ENCODE measurements at regions not wholly inside any gene's neighbourhood (a gene's known extent, or its start where the extent isn't known, plus 50 kb on each side); places are given as distances from the start of the nearest gene placed in this dataset.

DNA sequence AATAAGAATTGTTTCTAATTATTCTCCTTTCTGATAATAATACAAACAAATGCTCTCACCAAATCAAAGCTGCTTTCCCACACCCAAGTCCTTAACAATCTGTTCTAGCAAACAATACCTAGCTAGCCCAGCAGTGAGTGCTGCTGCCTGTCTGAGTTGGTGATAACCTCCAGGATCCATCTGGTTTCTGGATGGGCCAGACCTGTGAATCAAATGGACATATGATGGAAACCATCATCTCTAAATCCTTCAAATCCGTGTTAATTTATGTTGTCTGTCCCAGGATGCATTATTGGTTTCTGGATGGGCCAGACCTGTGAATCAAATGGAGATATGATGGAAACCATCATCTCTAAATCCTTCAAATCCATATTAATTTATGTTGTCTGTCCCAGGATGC, 1230.0 kb downstream of the AMY1C start:
- Histone ChIP-seq H2AFZ (ENCODE audit: low read depth, low read length) (no peak overlapping the region), H3K36me3 (ENCODE audit: insufficient read depth, low read length) (no peaks in the 10 kb centered on the region), H3K9me3 (ENCODE audit: low read length) (no peaks in the 10 kb centered on the region), H3K4me1 (ENCODE audit: insufficient read depth, low read length) (no peaks in the 10 kb centered on the region), H3K27me3 (ENCODE audit: insufficient read depth, low read length) (no peaks in the 10 kb centered on the region), H3K4me3 (ENCODE audit: low read length) (no peak overlapping the region)

DNA sequence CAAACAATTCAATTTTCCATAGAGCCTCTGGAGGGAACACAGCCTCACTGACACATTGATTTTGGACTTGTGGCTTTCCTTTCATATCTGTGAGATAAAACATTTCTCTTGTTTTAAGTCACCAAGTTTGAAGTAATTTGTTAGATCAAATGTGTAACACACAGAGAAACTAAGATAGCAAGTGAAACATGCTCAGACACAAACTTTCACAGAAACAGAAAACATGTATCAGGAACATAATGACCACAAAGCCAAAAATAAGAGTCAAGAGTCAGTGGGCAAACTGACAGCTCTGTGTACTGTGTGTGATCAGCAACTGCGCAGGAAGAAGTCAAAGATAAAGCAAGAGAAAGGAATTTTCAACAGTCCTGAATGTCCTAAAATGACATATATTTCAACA, 1237.5 kb downstream of the AMY1C start:
- H3K36me3 ChIP-seq (ENCODE audit: insufficient read depth, low read length): no peaks in the 10 kb centered on the region
- H3K27me3 ChIP-seq (ENCODE audit: insufficient read depth, low read length): no peaks in the 10 kb centered on the region
- H3K9me3 ChIP-seq (ENCODE audit: low read length): no peaks in the 10 kb centered on the region
- no peak overlapping the region for H2AFZ ChIP-seq (ENCODE audit: low read depth, low read length)
- H3K4me3 ChIP-seq (ENCODE audit: low read length): no peak overlapping the region
- H3K4me1 ChIP-seq (ENCODE audit: insufficient read depth, low read length): no peaks in the 10 kb centered on the region

DNA sequence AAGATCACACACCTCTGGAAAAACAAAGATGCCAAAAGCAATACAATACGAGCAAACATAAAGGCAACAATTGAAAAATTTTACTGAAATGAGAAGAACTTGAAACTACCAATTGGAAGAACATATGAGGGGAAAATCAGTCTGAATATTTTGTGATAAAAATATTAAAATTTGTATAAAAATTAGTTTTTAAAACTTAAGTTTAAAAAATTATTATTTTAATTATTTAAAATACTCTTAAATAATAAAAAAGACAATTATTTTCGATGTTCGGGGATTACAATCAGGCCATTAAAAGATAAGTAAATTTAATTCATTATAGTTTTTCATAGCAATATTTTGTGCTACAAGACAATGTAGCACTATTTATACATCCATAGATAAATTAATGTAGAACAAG, 1239.3 kb downstream of the AMY1C start:
- Histone ChIP-seq H3K4me1 (ENCODE audit: insufficient read depth, low read length) (no peaks in the 10 kb centered on the region), H3K9me3 (ENCODE audit: low read length) (no peaks in the 10 kb centered on the region), H3K36me3 (ENCODE audit: insufficient read depth, low read length) (no peaks in the 10 kb centered on the region), H2AFZ (ENCODE audit: low read depth, low read length) (no peak overlapping the region), H3K27me3 (ENCODE audit: insufficient read depth, low read length) (no peaks in the 10 kb centered on the region), H3K4me3 (ENCODE audit: low read length) (no peak overlapping the region)

DNA sequence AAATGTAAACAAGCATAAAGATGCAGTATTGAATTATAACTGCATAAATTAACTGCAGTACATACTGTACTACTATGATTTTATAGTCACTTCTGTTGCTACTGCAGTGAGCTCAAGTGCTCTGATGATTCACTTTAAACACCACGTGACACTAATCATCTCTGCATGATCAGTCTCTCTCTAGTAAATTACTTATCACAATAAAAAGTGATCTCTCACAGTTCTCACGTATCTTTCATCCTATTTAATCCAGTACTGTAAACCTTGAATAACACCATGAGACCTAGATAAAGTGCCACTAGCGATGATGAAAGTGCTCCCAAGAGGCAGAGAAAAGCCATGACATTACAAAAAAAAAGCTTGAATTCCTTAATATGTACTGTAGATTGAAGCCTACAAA, 1242.0 kb downstream of the AMY1C start:
- H3K4me1 ChIP-seq (ENCODE audit: insufficient read depth, low read length): no peaks in the 10 kb centered on the region
- no peaks in the 10 kb centered on the region for H3K9me3 ChIP-seq (ENCODE audit: low read length)
- no peak overlapping the region for H2AFZ ChIP-seq (ENCODE audit: low read depth, low read length)
- H3K27me3 ChIP-seq (ENCODE audit: insufficient read depth, low read length): no peaks in the 10 kb centered on the region
- no peak overlapping the region for H3K4me3 ChIP-seq (ENCODE audit: low read length)
- no peaks in the 10 kb centered on the region for H3K36me3 ChIP-seq (ENCODE audit: insufficient read depth, low read length)

DNA sequence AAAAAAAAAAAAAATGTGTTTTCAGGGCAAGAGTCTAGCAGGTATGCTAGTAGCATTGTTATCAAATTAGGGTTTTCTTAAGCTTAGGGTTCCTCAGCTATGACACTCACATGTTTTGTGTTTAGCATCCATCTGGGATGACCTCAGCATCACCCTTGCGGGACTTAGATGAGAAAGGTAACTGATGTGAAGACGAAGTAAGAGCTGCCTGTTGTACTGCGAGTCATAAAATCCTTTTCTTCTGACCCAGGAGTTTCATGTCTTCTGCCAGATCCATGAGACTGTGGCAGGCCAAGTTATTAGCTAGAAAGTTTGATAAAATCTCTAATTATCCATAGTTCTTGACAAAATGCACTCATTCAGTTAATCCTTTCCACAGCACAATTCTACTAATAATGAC, 1251.1 kb downstream of the AMY1C start:
- no peaks in the 10 kb centered on the region for H3K36me3 ChIP-seq (ENCODE audit: insufficient read depth, low read length)
- no peaks in the 10 kb centered on the region for H3K27me3 ChIP-seq (ENCODE audit: insufficient read depth, low read length)
- no peaks in the 10 kb centered on the region for H3K4me1 ChIP-seq (ENCODE audit: insufficient read depth, low read length)
- H3K9me3 ChIP-seq (ENCODE audit: low read length): no peaks in the 10 kb centered on the region
- no peak overlapping the region for H2AFZ ChIP-seq (ENCODE audit: low read depth, low read length)
- no peak overlapping the region for H3K4me3 ChIP-seq (ENCODE audit: low read length)

DNA sequence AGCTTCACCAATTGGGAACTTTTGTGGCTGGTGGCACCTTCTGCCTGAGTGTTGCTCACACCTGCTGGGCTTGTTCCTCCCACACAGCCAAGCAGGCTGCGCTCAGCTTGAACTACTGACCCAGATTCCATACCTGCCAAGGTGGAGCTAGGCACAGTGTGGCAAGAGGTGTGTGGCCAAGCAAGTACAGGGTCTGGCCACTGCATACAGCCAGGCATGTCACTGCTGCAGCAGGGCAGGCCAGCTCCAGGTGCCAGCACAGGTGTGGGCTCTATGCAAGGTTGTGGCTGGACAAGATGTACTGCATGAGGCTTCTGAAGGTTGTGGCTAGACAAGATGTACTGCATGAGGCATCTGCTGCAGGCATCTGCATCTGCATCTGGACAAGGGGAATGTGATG, 1254.8 kb downstream of the AMY1C start:
- no peak overlapping the region for H3K4me3 ChIP-seq (ENCODE audit: low read length)
- no peaks in the 10 kb centered on the region for H3K27me3 ChIP-seq (ENCODE audit: insufficient read depth, low read length)
- H3K36me3 ChIP-seq (ENCODE audit: insufficient read depth, low read length): no peaks in the 10 kb centered on the region
- no peaks in the 10 kb centered on the region for H3K4me1 ChIP-seq (ENCODE audit: insufficient read depth, low read length)
- no peak overlapping the region for H2AFZ ChIP-seq (ENCODE audit: low read depth, low read length)
- H3K9me3 ChIP-seq (ENCODE audit: low read length): no peaks in the 10 kb centered on the region

DNA sequence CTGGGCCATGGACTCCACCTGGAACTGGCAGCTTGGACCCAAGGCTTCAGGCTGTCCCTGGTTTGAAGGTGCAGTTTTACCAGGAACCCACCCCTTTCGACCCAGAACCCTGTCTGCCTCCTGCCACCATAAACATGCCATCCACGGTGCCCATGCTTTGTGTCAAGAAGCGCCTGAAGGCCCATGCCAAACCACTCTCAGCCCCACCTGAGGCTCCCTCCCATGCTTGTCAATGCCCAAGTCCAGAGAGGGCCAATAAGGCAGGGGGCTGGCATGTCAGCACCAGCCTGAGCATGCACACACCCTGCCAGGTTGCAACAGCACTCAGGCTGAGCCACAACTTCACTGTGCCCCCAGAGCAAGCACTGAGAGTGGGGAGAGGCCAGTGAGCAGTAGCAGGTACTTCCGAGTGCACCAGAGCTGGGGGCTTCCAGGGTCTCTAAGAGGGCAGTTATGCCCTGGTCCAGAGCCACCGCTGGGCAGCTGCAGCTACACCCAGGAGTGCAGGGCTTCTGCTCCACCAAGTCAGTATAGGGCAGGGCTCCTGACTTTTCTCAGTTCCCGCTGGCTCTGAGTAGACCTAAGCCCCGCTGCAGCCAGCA, 1256.0 kb downstream of the AMY1C start:
- Histone ChIP-seq H3K9me3 (ENCODE audit: low read length) (no peaks in the 10 kb centered on the region), H3K4me1 (ENCODE audit: insufficient read depth, low read length) (no peaks in the 10 kb centered on the region), H3K4me3 (ENCODE audit: low read length) (no peak overlapping the region), H3K36me3 (ENCODE audit: insufficient read depth, low read length) (no peaks in the 10 kb centered on the region), H2AFZ (ENCODE audit: low read depth, low read length) (no peak overlapping the region), H3K27me3 (ENCODE audit: insufficient read depth, low read length) (no peaks in the 10 kb centered on the region)

DNA sequence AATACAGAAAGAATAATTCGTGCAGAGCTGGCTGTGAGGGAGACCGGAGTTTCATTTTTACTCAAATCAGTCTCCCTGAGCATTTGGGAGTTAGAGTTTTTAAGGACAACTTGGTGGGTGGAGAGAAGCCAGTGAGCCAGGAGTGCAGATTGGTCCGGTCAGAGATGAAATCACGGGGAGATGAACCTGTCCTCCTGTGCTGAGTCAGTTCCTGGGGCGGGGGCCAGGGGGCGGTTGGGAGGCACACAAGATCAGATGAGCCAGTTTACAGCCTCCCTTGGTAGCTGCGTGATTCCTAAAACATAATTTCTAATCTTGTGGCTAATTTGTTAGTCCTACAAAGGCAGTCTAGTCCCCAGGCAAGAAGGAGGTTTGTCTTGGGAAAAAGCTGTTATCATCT, 1267.9 kb downstream of the AMY1C start:
- no peaks in the 10 kb centered on the region for H3K9me3 ChIP-seq (ENCODE audit: low read length)
- H3K4me1 ChIP-seq (ENCODE audit: insufficient read depth, low read length): no peaks in the 10 kb centered on the region
- H2AFZ ChIP-seq (ENCODE audit: low read depth, low read length): no peak overlapping the region
- H3K27me3 ChIP-seq (ENCODE audit: insufficient read depth, low read length): no peaks in the 10 kb centered on the region
- H3K36me3 ChIP-seq (ENCODE audit: insufficient read depth, low read length): no peaks in the 10 kb centered on the region
- H3K4me3 ChIP-seq (ENCODE audit: low read length): no peak overlapping the region

DNA sequence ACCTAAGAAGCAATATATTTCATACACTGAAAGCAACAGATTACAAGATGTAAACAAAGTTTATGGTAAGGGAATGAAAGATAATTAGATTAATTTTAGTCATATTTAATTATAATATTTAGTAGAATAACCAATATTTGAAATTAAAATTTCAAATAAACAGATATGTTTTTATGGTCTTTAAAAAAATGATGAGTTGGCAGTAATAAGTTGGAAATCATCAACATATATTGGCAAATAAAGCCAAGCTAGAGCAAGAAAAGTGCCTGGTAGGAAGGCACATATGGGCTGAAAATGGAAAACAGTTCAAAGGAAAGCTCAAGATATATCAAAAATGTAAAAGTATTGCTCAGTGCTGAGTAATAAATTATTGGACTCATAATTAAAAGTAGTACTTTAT, 1274.0 kb downstream of the AMY1C start:
- H2AFZ ChIP-seq (ENCODE audit: low read depth, low read length): no peak overlapping the region
- no peaks in the 10 kb centered on the region for H3K9me3 ChIP-seq (ENCODE audit: low read length)
- no peaks in the 10 kb centered on the region for H3K36me3 ChIP-seq (ENCODE audit: insufficient read depth, low read length)
- H3K4me3 ChIP-seq (ENCODE audit: low read length): no peak overlapping the region
- H3K4me1 ChIP-seq (ENCODE audit: insufficient read depth, low read length): no peaks in the 10 kb centered on the region
- no peaks in the 10 kb centered on the region for H3K27me3 ChIP-seq (ENCODE audit: insufficient read depth, low read length)

DNA sequence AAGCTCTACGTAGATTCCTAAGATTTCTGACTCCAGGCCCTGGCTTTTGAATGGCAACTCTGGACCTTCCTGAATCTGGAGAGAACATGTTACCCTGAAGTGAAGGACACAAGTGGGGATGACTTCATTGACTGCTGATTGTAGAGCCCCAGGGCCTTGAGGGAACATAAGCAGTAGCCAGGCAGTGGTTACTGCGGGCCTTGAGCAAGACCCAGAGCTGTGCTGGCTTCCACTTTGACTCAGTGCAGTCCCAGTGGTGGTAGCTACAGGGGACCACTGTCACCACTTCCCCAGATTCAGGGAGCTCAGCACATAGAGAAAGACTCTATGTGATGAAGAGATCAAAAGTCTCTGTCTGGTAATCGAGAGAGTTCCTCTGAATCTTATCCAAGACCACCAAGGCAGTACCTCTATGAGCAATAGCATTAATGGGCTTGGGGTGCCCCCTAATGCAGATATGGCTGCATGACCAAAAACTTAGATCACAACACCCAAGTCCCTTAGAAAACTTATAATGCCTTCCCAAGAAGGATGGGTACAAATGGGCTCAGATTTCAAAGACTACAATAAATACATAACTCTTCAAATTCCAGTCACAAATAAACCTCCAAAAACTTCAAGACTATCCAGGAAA, 1278.3 kb downstream of the AMY1C start:
- no peak overlapping the region for H3K4me3 ChIP-seq (ENCODE audit: low read length)
- no peaks in the 10 kb centered on the region for H3K27me3 ChIP-seq (ENCODE audit: insufficient read depth, low read length)
- H3K36me3 ChIP-seq (ENCODE audit: insufficient read depth, low read length): no peaks in the 10 kb centered on the region
- H3K4me1 ChIP-seq (ENCODE audit: insufficient read depth, low read length): no peaks in the 10 kb centered on the region
- no peaks in the 10 kb centered on the region for H3K9me3 ChIP-seq (ENCODE audit: low read length)
- no peak overlapping the region for H2AFZ ChIP-seq (ENCODE audit: low read depth, low read length)

DNA sequence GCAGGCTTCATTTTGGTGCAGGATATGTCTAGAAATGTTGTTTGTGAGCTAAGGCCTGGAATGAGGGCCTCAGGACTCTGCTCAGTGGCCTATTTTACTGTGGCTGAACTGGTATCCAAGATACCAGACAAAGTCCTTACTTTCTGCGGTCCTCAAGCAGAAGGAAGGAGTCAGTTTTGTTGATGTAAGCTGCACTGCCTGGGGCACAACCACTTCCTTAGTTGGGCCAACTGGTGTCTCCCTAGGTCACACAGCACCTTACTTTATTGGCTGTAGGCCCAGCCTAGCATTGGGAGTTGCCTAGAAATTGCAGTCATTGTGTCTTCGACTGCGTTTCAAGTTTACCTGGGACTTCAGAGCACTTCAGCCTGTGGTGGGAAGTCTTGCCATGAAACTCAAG, 1322.7 kb downstream of the AMY1C start:
- no peaks in the 10 kb centered on the region for H3K4me1 ChIP-seq (ENCODE audit: insufficient read depth, low read length)
- no peak overlapping the region for H2AFZ ChIP-seq (ENCODE audit: low read depth, low read length)
- no peaks in the 10 kb centered on the region for H3K9me3 ChIP-seq (ENCODE audit: low read length)
- no peaks in the 10 kb centered on the region for H3K27me3 ChIP-seq (ENCODE audit: insufficient read depth, low read length)
- H3K4me3 ChIP-seq (ENCODE audit: low read length): no peak overlapping the region
- H3K36me3 ChIP-seq (ENCODE audit: insufficient read depth, low read length): no peaks in the 10 kb centered on the region

DNA sequence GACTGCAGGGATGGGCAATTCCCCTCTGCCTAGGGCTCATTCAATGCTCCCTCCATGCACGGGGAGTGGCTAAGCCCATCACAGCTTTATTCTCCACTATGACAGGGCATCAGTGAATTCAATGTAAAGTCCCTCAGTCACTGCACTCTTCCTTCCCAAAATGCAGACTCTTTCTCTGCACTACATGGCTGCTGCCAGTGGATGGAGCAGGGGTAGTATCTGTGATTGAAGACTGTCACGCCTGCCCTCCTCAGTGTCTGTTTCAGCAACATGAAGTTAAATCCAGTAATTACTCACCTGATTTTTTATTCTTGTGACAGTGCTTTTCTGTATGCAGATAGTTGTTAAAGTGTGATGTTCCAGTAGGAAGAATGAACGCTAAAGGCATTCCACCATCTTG, 1323.2 kb downstream of the AMY1C start:
- no peak overlapping the region for H2AFZ ChIP-seq (ENCODE audit: low read depth, low read length)

DNA sequence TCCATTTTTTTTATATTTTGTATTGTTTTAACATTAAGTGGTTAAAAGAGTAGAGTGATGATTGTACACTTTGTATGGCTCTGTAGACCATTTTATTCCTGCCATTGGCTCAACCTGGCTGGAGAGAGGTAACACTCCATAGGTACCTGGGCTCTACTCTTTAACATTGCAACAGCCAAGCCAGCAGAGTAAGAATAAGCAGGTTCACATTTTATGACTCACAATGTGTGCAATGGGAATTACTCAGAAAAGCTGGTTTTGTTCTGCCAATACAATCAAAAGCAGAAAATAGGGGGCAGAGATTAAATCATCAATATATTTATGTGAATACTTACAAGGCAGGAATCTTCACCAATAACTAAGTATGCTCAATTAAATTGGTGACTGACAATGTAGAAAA, 1324.0 kb downstream of the AMY1C start:
- no peaks in the 10 kb centered on the region for H3K36me3 ChIP-seq (ENCODE audit: insufficient read depth, low read length)
- no peaks in the 10 kb centered on the region for H3K27me3 ChIP-seq (ENCODE audit: insufficient read depth, low read length)
- no peaks in the 10 kb centered on the region for H3K4me1 ChIP-seq (ENCODE audit: insufficient read depth, low read length)
- no peaks in the 10 kb centered on the region for H3K9me3 ChIP-seq (ENCODE audit: low read length)
- no peak overlapping the region for H2AFZ ChIP-seq (ENCODE audit: low read depth, low read length)
- no peak overlapping the region for H3K4me3 ChIP-seq (ENCODE audit: low read length)

More for the DNA sequence above, 1323.2 kb downstream of the AMY1C start:
- H3K4me1 ChIP-seq (ENCODE audit: insufficient read depth, low read length): no peaks in the 10 kb centered on the region
- H3K36me3 ChIP-seq (ENCODE audit: insufficient read depth, low read length): no peaks in the 10 kb centered on the region
- no peaks in the 10 kb centered on the region for H3K9me3 ChIP-seq (ENCODE audit: low read length)
- no peaks in the 10 kb centered on the region for H3K27me3 ChIP-seq (ENCODE audit: insufficient read depth, low read length)
- H3K4me3 ChIP-seq (ENCODE audit: low read length): no peak overlapping the region

DNA sequence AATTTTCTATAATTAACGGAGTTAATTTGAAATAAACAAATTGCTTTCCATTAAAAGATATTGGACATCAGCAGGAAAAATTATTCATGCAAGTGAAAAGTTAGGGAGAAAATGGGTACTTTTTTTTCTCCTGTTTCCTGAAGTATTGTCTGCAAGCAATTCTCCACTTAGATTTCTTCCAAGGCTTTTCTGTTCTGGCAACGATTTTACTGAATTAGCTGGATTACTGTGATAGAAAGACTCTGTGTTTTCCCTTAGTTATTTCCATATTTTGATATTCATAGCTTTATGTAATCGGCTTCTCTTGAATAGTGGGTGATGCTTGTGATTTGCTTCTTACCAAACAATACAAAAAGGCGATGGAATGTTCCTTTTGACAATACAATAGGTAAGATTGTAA, 1333.9 kb downstream of the AMY1C start:
- H3K9me3 ChIP-seq (ENCODE audit: low read length): no peaks in the 10 kb centered on the region
- no peak overlapping the region for H3K4me3 ChIP-seq (ENCODE audit: low read length)
- no peaks in the 10 kb centered on the region for H3K36me3 ChIP-seq (ENCODE audit: insufficient read depth, low read length)
- H3K27me3 ChIP-seq (ENCODE audit: insufficient read depth, low read length): no peaks in the 10 kb centered on the region
- H2AFZ ChIP-seq (ENCODE audit: low read depth, low read length): no peak overlapping the region
- H3K4me1 ChIP-seq (ENCODE audit: insufficient read depth, low read length): no peaks in the 10 kb centered on the region
